Smooth muscle cell (in vitro differentiated cells): ENCODE measurements at regions not wholly inside any gene's neighbourhood (a gene's known extent, or its start where the extent isn't known, plus 50 kb on each side); places are given as distances from the start of the nearest gene placed in this dataset.

Experiments
- DNase-seq: peaks from one replicate; lab custom pipeline; 2025; ENCODE audit not compliant: unreplicated experiment; lab: John Stamatoyannopoulos, UW
- H2AFZ ChIP-seq: fragments of 200-600 bp; sonication (generic); 2 replicates; pipeline ENCODE4 v1.6.0; 2016; ENCODE audit warnings: antibody characterized with exemption, low read depth, mild to moderate bottlenecking
- H3F3A ChIP-seq: fragments of 200-600 bp; sonication (generic); 2 replicates; pipeline ENCODE4 v1.6.0; 2017; ENCODE audit warnings: antibody characterized with exemption, low read depth
- H3K27ac ChIP-seq: fragments of 200-600 bp; sonication (generic); 2 replicates; pipeline ENCODE4 v1.5.1; 2016; ENCODE audit warnings: low read depth, mild to moderate bottlenecking
- H3K27me3 ChIP-seq: fragments of 200-600 bp; sonication (generic); 2 replicates; pipeline ENCODE4 v1.6.1; 2016; ENCODE audit warnings: low read depth, mild to moderate bottlenecking
- H3K36me3 ChIP-seq: fragments of 200-600 bp; sonication (generic); 2 replicates; pipeline ENCODE4 v1.5.1; 2016; ENCODE audit warnings: low read depth
- H3K4me1 ChIP-seq: fragments of 200-600 bp; sonication (generic); 2 replicates; pipeline ENCODE4 v1.5.1; 2016; ENCODE audit warnings: low read depth
- H3K4me2 ChIP-seq: fragments of 200-600 bp; sonication (generic); 2 replicates; pipeline ENCODE4 v1.6.0; 2016; ENCODE audit warnings: mild to moderate bottlenecking
- H3K4me3 ChIP-seq: fragments of 200-600 bp; sonication (generic); 2 replicates; pipeline ENCODE4 v1.5.1; 2016; ENCODE audit warnings: mild to moderate bottlenecking
- H3K79me2 ChIP-seq: fragments of 200-600 bp; sonication (generic); 2 replicates; pipeline ENCODE4 v1.6.0; 2016; ENCODE audit warnings: low read depth, mild to moderate bottlenecking
- H3K9ac ChIP-seq: fragments of 200-600 bp; sonication (generic); 2 replicates; pipeline ENCODE4 v1.6.0; 2016; ENCODE audit warnings: low read depth
- H3K9me3 ChIP-seq: fragments of 200-600 bp; sonication (generic); replicated peaks from 2 replicates; pipeline ENCODE4 v1.5.1; 2016; ENCODE audit warnings: low read depth
- H4K20me1 ChIP-seq: fragments of 200-600 bp; sonication (generic); 2 replicates; pipeline ENCODE4 v1.6.0; 2016; ENCODE audit warnings: low read depth
- whole genome bisulfite sequencing: methylation state at CpG from one replicate; pipeline ENCODE4 v1.1.7; 2016; ENCODE audit warnings: low lambda C conversion rate; 5-methylcytosine and 5-hydroxymethylcytosine counted together
- TF ChIP-seq, protein P1 (sequence below): fragments of 200-600 bp; sonication (generic); IDR thresholded peaks from 2 replicates; pipeline ENCODE4 v1.5.1; 2017; ENCODE audit warnings: borderline replicate concordance, mild to moderate bottlenecking, antibody characterized with exemption; ENCODE audit not compliant: insufficient read depth, poor library complexity, severe bottlenecking

DNA sequence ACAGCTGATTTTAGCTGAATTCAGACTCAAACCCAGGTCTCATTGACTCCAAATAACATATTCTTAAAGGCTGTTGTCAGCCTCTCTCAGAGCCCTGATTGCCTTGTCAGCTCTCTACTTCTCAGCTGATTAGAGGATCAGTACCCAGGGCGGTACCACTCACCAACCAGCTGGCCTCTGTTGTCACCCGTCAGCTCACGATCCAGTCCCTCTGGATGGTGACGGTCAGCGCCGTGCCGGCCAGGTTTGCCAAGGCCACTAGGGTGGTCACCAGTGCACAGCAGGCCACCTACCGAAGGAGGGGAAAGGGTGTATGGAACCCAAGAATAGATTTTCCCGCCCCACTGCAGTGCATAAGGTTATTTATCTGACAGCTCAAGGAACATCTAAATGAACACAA lies 52.3 kb upstream of the TOMM7 start:
- H2AFZ ChIP-seq = no peak overlapping the region
- H3K4me3 ChIP-seq = no peak overlapping the region
- TF ChIP-seq, protein P1, sequence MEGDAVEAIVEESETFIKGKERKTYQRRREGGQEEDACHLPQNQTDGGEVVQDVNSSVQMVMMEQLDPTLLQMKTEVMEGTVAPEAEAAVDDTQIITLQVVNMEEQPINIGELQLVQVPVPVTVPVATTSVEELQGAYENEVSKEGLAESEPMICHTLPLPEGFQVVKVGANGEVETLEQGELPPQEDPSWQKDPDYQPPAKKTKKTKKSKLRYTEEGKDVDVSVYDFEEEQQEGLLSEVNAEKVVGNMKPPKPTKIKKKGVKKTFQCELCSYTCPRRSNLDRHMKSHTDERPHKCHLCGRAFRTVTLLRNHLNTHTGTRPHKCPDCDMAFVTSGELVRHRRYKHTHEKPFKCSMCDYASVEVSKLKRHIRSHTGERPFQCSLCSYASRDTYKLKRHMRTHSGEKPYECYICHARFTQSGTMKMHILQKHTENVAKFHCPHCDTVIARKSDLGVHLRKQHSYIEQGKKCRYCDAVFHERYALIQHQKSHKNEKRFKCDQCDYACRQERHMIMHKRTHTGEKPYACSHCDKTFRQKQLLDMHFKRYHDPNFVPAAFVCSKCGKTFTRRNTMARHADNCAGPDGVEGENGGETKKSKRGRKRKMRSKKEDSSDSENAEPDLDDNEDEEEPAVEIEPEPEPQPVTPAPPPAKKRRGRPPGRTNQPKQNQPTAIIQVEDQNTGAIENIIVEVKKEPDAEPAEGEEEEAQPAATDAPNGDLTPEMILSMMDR = no peak
- no peak overlapping the region for H3K27ac ChIP-seq
- no peaks in the 10 kb centered on the region for H3K27me3 ChIP-seq
- H3F3A ChIP-seq = no peaks in the 10 kb centered on the region
- no peaks in the 10 kb centered on the region for H3K36me3 ChIP-seq
- H3K79me2 ChIP-seq = no peaks in the 10 kb centered on the region
- DNase-seq = no peak
- no peak overlapping the region for H3K4me2 ChIP-seq
- WGBS = 93% methylated on average over 9 of the region's 9 CpGs
- no peaks in the 10 kb centered on the region for H3K9me3 ChIP-seq
- H4K20me1 ChIP-seq = no peaks in the 10 kb centered on the region
- H3K9ac ChIP-seq = no peak overlapping the region
- no peaks in the 10 kb centered on the region for H3K4me1 ChIP-seq
